B cell (primary cell): ENCODE measurements at regions not wholly inside any gene's neighbourhood (a gene's known extent, or its start where the extent isn't known, plus 50 kb on each side); places are given as distances from the start of the nearest gene placed in this dataset.

Experiments
- ATAC-seq: fragments of 200-7000 bp; cut with Tn5 transposase; one replicate; pipeline ENCODE4 v1.10.0; 2021; ENCODE audit warnings: low read depth, mild to moderate bottlenecking, moderate number of reproducible peaks, moderate library complexity
- CTCF ChIA-PET: fragments of 350-600 bp; sonication (Branson Sonifier 250); formaldehyde crosslinking; loops from one replicate; lab custom pipeline; 2021; ENCODE audit warnings: antibody characterized with exemption, inconsistent platforms; lab: Charles Lee
- POLR2A ChIA-PET: fragments of 350-600 bp; sonication (Branson Sonifier 250); formaldehyde crosslinking; loops from one replicate; lab custom pipeline; 2021; ENCODE audit warnings: antibody characterized with exemption; lab: Charles Lee
- DNase-seq: peaks from one replicate; pipeline ENCODE4 v3.0.0; 2013
- H2AFZ ChIP-seq: 2 replicates; pipeline ENCODE4 v1.6.1; 2012; ENCODE audit warnings: mild to moderate bottlenecking, low read depth, low read length; ENCODE audit not compliant: insufficient read depth, poor library complexity, severe bottlenecking
- H3K27ac ChIP-seq, 2 donors: 1 replicate in 1 of 2; 2 replicates in 1 of 2; pipeline ENCODE4 v1.5.1; 2012 to 2013; ENCODE audit warnings: low read length in 2 of 2, mild to moderate bottlenecking in 2 of 2, moderate library complexity in 1 of 2
- H3K27me3 ChIP-seq, 4 experiments: fragments of 200-600 bp in 1 of 4; sonication (generic) in 1 of 4; replicated peaks in 1 of 4; 1 replicate in 2 of 4; 2 replicates in 2 of 4; pipeline versions ENCODE4 v1.6.1 to v1.7.0; 2013 to 2016; ENCODE audit warnings: low read length in 3 of 4, mild to moderate bottlenecking in 2 of 4, mixed read lengths in 1 of 4, moderate library complexity in 1 of 4; ENCODE audit not compliant: insufficient read depth in 4 of 4, control insufficient read depth in 3 of 4; ENCODE audit errors: control extremely low read depth in 1 of 4
- H3K36me3 ChIP-seq, 2 experiments: replicated peaks in 1 of 2; 1 replicate in 1 of 2; 2 replicates in 1 of 2; pipeline versions ENCODE4 v1.6.1 to v1.7.1; 2013; ENCODE audit warnings: low read length in 1 of 2; ENCODE audit not compliant: insufficient read depth in 2 of 2, control insufficient read depth in 1 of 2; ENCODE audit errors: control extremely low read depth in 1 of 2, extremely low read depth in 1 of 2
- H3K4me1 ChIP-seq, 2 donors: fragments of 200-600 bp in 1 of 2; sonication (generic) in 1 of 2; 1 replicate in 1 of 2; 2 replicates in 1 of 2; pipeline versions ENCODE4 v1.5.1 to v1.6.1; 2013 to 2017; ENCODE audit warnings: low read length in 2 of 2; ENCODE audit not compliant: control insufficient read depth in 2 of 2, insufficient read depth in 2 of 2
- H3K4me2 ChIP-seq: replicated peaks from 2 replicates; pipeline ENCODE3; 2012; ENCODE audit warnings: mild to moderate bottlenecking, low read depth, low read length; ENCODE audit not compliant: poor library complexity, severe bottlenecking
- H3K4me3 ChIP-seq, 5 experiments: fragments of 200-600 bp in 1 of 5; sonication (generic) in 1 of 5; 1 replicate in 3 of 5; 2 replicates in 2 of 5; pipeline versions ENCODE4 v1.5.1 to v1.7.0; 2011 to 2016; ENCODE audit warnings: low read length in 4 of 5, mild to moderate bottlenecking in 4 of 5, low read depth in 2 of 5, control low read depth in 1 of 5, moderate library complexity in 1 of 5; ENCODE audit not compliant: insufficient read depth in 1 of 5; ENCODE audit errors: control extremely low read depth in 1 of 5, extremely low read depth in 1 of 5
- H3K79me2 ChIP-seq: fragments of 200-600 bp; sonication (generic); one replicate; pipeline ENCODE4 v1.6.0; 2016; ENCODE audit warnings: low read length; ENCODE audit not compliant: control insufficient read depth, insufficient read depth
- H3K9ac ChIP-seq: fragments of 200-600 bp; sonication (generic); 2 replicates; pipeline ENCODE4 v1.6.1; 2017; ENCODE audit warnings: mild to moderate bottlenecking, low read length, moderate library complexity
- H3K9me3 ChIP-seq, 3 donors: one replicate each; pipeline versions ENCODE4 v1.6.1 to v1.7.1; 2013; ENCODE audit warnings: low read length in 2 of 3; ENCODE audit not compliant: control insufficient read depth in 2 of 3, insufficient read depth in 1 of 3; ENCODE audit errors: control extremely low read depth in 1 of 3
- H4K20me1 ChIP-seq: 2 replicates; pipeline ENCODE4 v1.6.0; 2012; ENCODE audit warnings: mild to moderate bottlenecking, low read length; ENCODE audit not compliant: insufficient read depth, control insufficient read depth, poor library complexity, severe bottlenecking
- H3K27ac Mint-ChIP-seq: one replicate; pipeline ENCODE4 v1.8.0; 2021; ENCODE audit warnings: mixed read lengths
- H3K27me3 Mint-ChIP-seq: one replicate; pipeline ENCODE4 v1.8.0; 2021; ENCODE audit warnings: mixed read lengths
- H3K4me1 Mint-ChIP-seq: one replicate; pipeline ENCODE4 v1.8.0; 2021; ENCODE audit warnings: mixed read lengths
- H3K4me3 Mint-ChIP-seq: one replicate; pipeline ENCODE4 v1.8.0; 2021; ENCODE audit warnings: mixed read lengths
- H3K9me3 Mint-ChIP-seq: one replicate; pipeline ENCODE4 v1.8.0; 2022; ENCODE audit warnings: mixed read lengths; ENCODE audit not compliant: insufficient read depth
- CTCF ChIP-seq: fragments of 200-600 bp; IDR thresholded peaks from one replicate; pipeline ENCODE4 v1.8.0; 2022; ENCODE audit warnings: antibody characterized with exemption, mild to moderate bottlenecking
- EZH2 ChIP-seq: IDR thresholded peaks from 2 replicates; pipeline ENCODE4 v1.6.1; 2012; ENCODE audit warnings: borderline replicate concordance, low read depth, mild to moderate bottlenecking, moderate library complexity, low read length; ENCODE audit not compliant: insufficient read depth, poor library complexity, severe bottlenecking
- WGBS: methylation state at CpG from one replicate; pipeline ENCODE4 v1.1.5; 2013; ENCODE audit warnings: missing lambda C conversion rate; ENCODE audit not compliant: insufficient coverage; 5-methylcytosine and 5-hydroxymethylcytosine counted together
- intact Hi-C: fragments of 100-400 bp; cut with micrococcal nuclease; formaldehyde crosslinking; loops from one replicate; pipeline ENCODE4 v1.10.0; 2022

GRCh38 chr10:113480081-113480360 lies 72.8 kb upstream of the HABP2 start:
- WGBS, result no CpG with 5 or more reads among the region's 1 CpG
- no peak overlapping the region for H3K4me3 ChIP-seq
- H3K4me2 ChIP-seq, result no peak overlapping the region
- no peak overlapping the region for H3K4me3 Mint-ChIP-seq
- H3K9me3 Mint-ChIP-seq, result peaks cover 2% of the 10 kb centered on the region
- H4K20me1 ChIP-seq, result no peaks in the 10 kb centered on the region
- ATAC-seq, result no peak
- POLR2A ChIA-PET, result no interaction called here
- no peak overlapping the region for H2AFZ ChIP-seq
- peaks cover 2% of the 10 kb centered on the region for H3K27me3 Mint-ChIP-seq
- TF ChIP-seq CTCF (no peak), EZH2 (no peak)
- no peak for DNase-seq
- H3K27me3 ChIP-seq, result peaks cover 0 to 4% (median 0%) of the 10 kb centered on the region in 4 experiments
- CTCF ChIA-PET, result no interaction called here
- no peak overlapping the region for H3K27ac Mint-ChIP-seq
- no peaks in the 10 kb centered on the region for H3K4me1 ChIP-seq
- no peak overlapping the region for H3K27ac ChIP-seq
- peaks cover 1 to 15% (median 14%) of the 10 kb centered on the region in 3 donors for H3K9me3 ChIP-seq
- H3K4me1 Mint-ChIP-seq, result no peaks in the 10 kb centered on the region
- intact Hi-C loops, result no loop called here
- H3K9ac ChIP-seq, result no peak overlapping the region
- H3K79me2 ChIP-seq, result no peaks in the 10 kb centered on the region
- no peaks in the 10 kb centered on the region for H3K36me3 ChIP-seq

- WGBS, result 96% methylated on average over 5 of the region's 6 CpGs
- no peak overlapping the region for H3K4me2 ChIP-seq
- no peaks in the 10 kb centered on the region for H3K36me3 ChIP-seq
- H3K9me3 ChIP-seq, result peaks cover 1 to 15% (median 14%) of the 10 kb centered on the region in 3 donors
- Mint-ChIP-seq H3K4me1 (no peaks in the 10 kb centered on the region), H3K27me3 (no peaks in the 10 kb centered on the region), H3K27ac (no peak overlapping the region), H3K9me3 (peaks cover 2% of the 10 kb centered on the region), H3K4me3 (no peak overlapping the region)
- H3K9ac ChIP-seq, result no peak overlapping the region
- ChIA-PET POLR2A (no interaction called here), CTCF (no interaction called here)
- H3K27me3 ChIP-seq, result peaks cover 0 to 4% (median 0%) of the 10 kb centered on the region in 4 experiments
- H3K4me3 ChIP-seq, result no peak overlapping the region
- DNase-seq (no peak), ATAC-seq (no peak)
- H3K79me2 ChIP-seq, result no peaks in the 10 kb centered on the region
- TF ChIP-seq EZH2, result no peak
- no peak for TF ChIP-seq CTCF
- H2AFZ ChIP-seq, result no peak overlapping the region
- no peaks in the 10 kb centered on the region for H4K20me1 ChIP-seq
- intact Hi-C loops, result no loop called here
- H3K27ac ChIP-seq, result no peak overlapping the region
- no peaks in the 10 kb centered on the region for H3K4me1 ChIP-seq
These were observed 71.9 kb upstream of the HABP2 start for GRCh38 chr10:113480851-113481502.
